Stomach (tissue), 8 donors: ENCODE measurements at regions not wholly inside any gene's neighbourhood (a gene's known extent, or its start where the extent isn't known, plus 50 kb on each side); places are given as distances from the start of the nearest gene placed in this dataset.

Experiments used
- DNase-seq, 2 donors: peaks; one replicate each; pipeline versions ENCODE4 v3.0.0 to v3.0.0-alpha.2; 2013 to 2019
- H3K27ac ChIP-seq, 5 donors: fragments of 200-600 bp in 4 of 5; sonication (generic) in 4 of 5; one replicate each; pipeline ENCODE4 v1.5.1; 2013 to 2019; ENCODE audit warnings: mild to moderate bottlenecking in 1 of 5, moderate library complexity in 1 of 5
- H3K27me3 ChIP-seq, 3 donors: fragments of 200-600 bp; sonication (generic); one replicate each; pipeline ENCODE4 v1.5.1; 2017 to 2019; ENCODE audit warnings: mixed run types in 1 of 3
- H3K36me3 ChIP-seq, 4 donors: fragments of 200-600 bp; sonication (generic); 1 replicate in 3 of 4; 2 replicates in 1 of 4; pipeline ENCODE4 v1.5.1; 2016 to 2019
- H3K4me1 ChIP-seq, 4 donors: fragments of 200-600 bp; sonication (generic); one replicate each; pipeline ENCODE4 v1.5.1; 2016 to 2019
- H3K4me3 ChIP-seq, 4 donors: fragments of 200-600 bp; sonication (generic) in 3 of 4; one replicate each; pipeline ENCODE4 v1.5.1; 2016 to 2019; ENCODE audit warnings: mild to moderate bottlenecking in 1 of 4
- H3K9me3 ChIP-seq, 4 donors: fragments of 200-600 bp; sonication (generic); one replicate each; pipeline ENCODE4 v1.5.1; 2016 to 2019
- EP300 ChIP-seq: sonication (generic); formaldehyde crosslinking; IDR thresholded peaks from one replicate; pipeline ENCODE4 v1.6.1; 2017; ENCODE audit warnings: antibody characterized with exemption
- POLR2A ChIP-seq, 4 donors: fragments of 450-650 bp; IDR thresholded peaks; one replicate each; pipeline ENCODE4 v1.6.1; 2016; ENCODE audit warnings: antibody characterized with exemption in 4 of 4, control low read depth in 2 of 4, mild to moderate bottlenecking in 1 of 4, moderate library complexity in 1 of 4
- POLR2AphosphoS5 ChIP-seq, 3 donors: sonication (generic); formaldehyde crosslinking; IDR thresholded peaks; one replicate each; pipeline ENCODE4 v1.6.1; 2016; ENCODE audit warnings: antibody characterized with exemption in 3 of 3
- WGBS, 5 donors: extraction: QIAGEN DNeasy Blood & Tissue Kit in 3 of 5; methylation state at CpG; one replicate each; pipeline versions ENCODE4 v1.1.5 to v1.1.7; 2013 to 2018; 5-methylcytosine and 5-hydroxymethylcytosine counted together
- intact Hi-C: fragments of 100-400 bp; cut with DNase I; formaldehyde crosslinking; loops from one replicate; pipeline ENCODE4 v1.15.1; 2023; ENCODE audit warnings: low total_unique reads
- TF ChIP-seq, protein P1 (sequence below), 7 experiments: fragments of 450-650 bp in 4 of 7; fragments of 200-600 bp in 3 of 7; sonication (generic) in 3 of 7; IDR thresholded peaks; one replicate each; pipeline ENCODE4 v1.5.1; 2016 to 2019; ENCODE audit warnings: antibody characterized with exemption in 7 of 7, control low read depth in 2 of 7, mild to moderate bottlenecking in 1 of 7
- donor health status: healthy with polysubstance abuse.
- donor health status: Bipolar disorder and iron deficiency.
- donor health status: healthy.

DNA sequence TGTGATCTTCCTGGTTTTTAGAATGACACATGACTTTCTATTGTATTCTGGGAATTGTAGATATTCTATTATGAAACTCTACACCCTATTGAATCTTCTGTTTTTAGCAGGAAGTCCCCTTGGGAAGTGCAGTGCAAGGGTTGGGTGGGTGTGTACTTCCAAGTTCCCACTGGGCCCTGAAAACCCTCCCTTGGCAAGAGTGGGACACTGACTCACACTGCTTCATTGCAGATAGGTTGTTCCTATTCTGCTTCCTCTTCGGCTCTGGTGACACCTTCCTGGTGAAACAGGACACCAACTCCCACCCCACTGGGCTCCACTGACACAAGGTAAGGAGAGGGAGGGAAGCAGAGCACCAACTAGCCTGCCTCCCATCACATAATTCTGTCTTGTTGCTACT, 121.8 kb downstream of the KCTD12 start:
- intact Hi-C loops: no loop called here
- 40 to 71% (median 58%) methylated on average over 1 of the region's 1 CpG for WGBS, 5 donors
- no peak overlapping the region for H3K4me3 ChIP-seq
- no peaks in the 10 kb centered on the region for H3K9me3 ChIP-seq
- H3K27me3 ChIP-seq: no peaks in the 10 kb centered on the region
- TF ChIP-seq, protein P1, sequence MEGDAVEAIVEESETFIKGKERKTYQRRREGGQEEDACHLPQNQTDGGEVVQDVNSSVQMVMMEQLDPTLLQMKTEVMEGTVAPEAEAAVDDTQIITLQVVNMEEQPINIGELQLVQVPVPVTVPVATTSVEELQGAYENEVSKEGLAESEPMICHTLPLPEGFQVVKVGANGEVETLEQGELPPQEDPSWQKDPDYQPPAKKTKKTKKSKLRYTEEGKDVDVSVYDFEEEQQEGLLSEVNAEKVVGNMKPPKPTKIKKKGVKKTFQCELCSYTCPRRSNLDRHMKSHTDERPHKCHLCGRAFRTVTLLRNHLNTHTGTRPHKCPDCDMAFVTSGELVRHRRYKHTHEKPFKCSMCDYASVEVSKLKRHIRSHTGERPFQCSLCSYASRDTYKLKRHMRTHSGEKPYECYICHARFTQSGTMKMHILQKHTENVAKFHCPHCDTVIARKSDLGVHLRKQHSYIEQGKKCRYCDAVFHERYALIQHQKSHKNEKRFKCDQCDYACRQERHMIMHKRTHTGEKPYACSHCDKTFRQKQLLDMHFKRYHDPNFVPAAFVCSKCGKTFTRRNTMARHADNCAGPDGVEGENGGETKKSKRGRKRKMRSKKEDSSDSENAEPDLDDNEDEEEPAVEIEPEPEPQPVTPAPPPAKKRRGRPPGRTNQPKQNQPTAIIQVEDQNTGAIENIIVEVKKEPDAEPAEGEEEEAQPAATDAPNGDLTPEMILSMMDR (IDR thresholded peaks at IDR 0.05): no peak
- TF ChIP-seq POLR2A (IDR thresholded peaks at IDR 0.05) (no peak), POLR2AphosphoS5 (IDR thresholded peaks at IDR 0.05) (no peak), EP300 (no peak)
- H3K4me1 ChIP-seq: peaks cover 0 to 3% (median 0%) of the 10 kb centered on the region in 4 donors
- peak in 1 of 2 donors; percentile 37 for DNase-seq
- peak overlapping the region in 3 of 5 donors; percentile 21 to 38 (median 30) for H3K27ac ChIP-seq
- no peaks in the 10 kb centered on the region for H3K36me3 ChIP-seq

DNA sequence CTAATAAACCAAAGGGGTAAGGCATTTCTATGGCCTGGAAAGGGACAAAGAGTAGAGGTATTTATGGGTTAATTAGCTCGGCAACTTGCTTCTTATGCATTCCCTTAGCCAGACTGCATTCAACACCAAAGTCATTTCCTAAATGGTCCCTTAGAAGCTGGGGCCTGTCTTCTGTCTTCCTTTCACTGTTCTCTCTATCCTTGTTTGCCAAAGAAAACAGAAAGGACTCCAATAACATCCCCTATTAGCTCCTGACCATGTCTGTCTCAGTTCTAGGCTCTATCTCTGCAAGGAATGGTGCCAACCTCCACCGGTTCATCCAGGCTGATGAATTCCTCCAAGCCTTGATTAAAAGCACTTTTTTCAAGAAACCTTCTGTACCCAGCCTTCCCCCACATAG, 123.5 kb downstream of the KCTD12 start:
- 51 to 79% (median 63%) methylated on average over 2 of the region's 2 CpGs for WGBS, 5 donors
- intact Hi-C loops: no loop called here
- no peak for TF ChIP-seq POLR2A (IDR thresholded peaks at IDR 0.05)

DNA sequence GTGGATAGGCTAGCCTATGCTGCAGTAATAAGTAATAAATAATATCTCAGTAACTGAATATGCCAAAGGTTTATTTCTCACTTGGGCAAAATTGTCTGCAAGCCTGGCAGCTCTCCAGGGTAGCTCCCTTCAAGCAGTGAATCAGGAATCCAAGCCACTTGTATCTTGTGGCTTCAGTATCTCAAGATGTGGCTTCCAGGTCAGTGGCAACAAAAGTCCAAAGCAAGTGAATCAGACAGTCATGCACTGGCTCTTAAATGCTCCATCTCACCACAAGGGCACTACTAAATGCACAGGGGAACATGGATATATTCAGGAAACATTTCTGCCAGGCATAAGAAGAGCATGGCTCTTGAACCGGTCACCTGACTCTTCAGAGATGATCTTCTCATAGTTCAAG, 126.3 kb downstream of the KCTD12 start:
- no peak for TF ChIP-seq EP300
- TF ChIP-seq POLR2AphosphoS5 (IDR thresholded peaks at IDR 0.05): no peak
- 96 to 100% (median 96%) methylated on average over 1 of the region's 1 CpG for WGBS, 5 donors
- H3K4me1 ChIP-seq: no peaks in the 10 kb centered on the region

More for the DNA sequence above, 123.5 kb downstream of the KCTD12 start:
- Histone ChIP-seq H3K9me3 (no peaks in the 10 kb centered on the region), H3K36me3 (no peaks in the 10 kb centered on the region), H3K27ac (no peak overlapping the region), H3K27me3 (no peaks in the 10 kb centered on the region), H3K4me1 (no peaks in the 10 kb centered on the region), H3K4me3 (no peak overlapping the region)
- DNase-seq: peak in 1 of 2 donors; percentile 19

DNA sequence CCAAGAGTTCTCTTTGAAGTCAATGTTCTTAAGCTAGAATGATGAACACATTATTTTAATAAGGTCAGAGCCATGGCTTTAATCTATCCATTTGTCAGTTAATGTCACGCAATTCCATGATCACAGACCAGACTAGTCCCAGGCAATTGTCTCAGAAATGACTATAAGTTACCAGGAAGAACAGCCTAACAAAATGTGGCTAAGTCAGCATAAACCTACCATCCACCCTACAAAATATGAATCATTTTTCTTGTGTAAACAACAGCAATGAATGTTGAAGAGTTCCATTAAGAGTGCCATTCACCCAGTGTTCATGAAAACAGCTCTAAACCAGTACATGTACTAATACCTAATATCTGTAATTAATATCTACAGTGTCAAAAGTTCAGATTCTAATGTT, 127.5 kb downstream of the KCTD12 start:
- WGBS, 5 donors: 89 to 100% (median 91%) methylated on average over 1 of the region's 1 CpG
- H3K4me1 ChIP-seq: no peaks in the 10 kb centered on the region
- no peak overlapping the region for H3K27ac ChIP-seq

More for the DNA sequence above, 126.3 kb downstream of the KCTD12 start:
- intact Hi-C loops: no loop called here
- H3K9me3 ChIP-seq: no peaks in the 10 kb centered on the region
- no peaks in the 10 kb centered on the region for H3K27me3 ChIP-seq
- no peak for DNase-seq
- no peak overlapping the region for H3K4me3 ChIP-seq
- no peak overlapping the region for H3K27ac ChIP-seq
- no peaks in the 10 kb centered on the region for H3K36me3 ChIP-seq

DNA sequence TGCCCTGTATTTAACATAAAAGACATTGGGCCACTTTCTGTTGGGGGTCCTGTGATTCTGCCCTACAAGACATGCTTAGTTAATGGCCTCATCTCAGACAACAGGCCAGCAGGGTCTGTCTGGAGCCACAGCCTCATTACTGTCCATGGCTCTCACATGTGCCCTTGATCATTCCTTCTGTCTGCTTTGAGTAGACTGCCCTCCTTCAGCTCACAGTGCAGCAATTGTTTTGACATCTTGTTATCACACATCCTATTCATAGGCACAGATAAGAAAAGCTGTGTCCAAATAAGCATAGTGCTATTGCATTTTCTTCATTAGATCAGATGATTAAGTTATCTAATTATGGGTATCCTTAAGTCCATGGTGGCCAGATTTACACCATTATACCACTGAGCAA, 127.9 kb downstream of the KCTD12 start:
- H3K27ac ChIP-seq: no peak overlapping the region

More for the DNA sequence above, 127.5 kb downstream of the KCTD12 start:
- Histone ChIP-seq H3K4me3 (no peak overlapping the region), H3K9me3 (no peaks in the 10 kb centered on the region), H3K27me3 (no peaks in the 10 kb centered on the region), H3K36me3 (no peaks in the 10 kb centered on the region)
- TF ChIP-seq, protein P1 (IDR thresholded peaks at IDR 0.05): no peak
- TF ChIP-seq POLR2AphosphoS5 (IDR thresholded peaks at IDR 0.05): no peak
- no peak for TF ChIP-seq POLR2A (IDR thresholded peaks at IDR 0.05)
- no peak for TF ChIP-seq EP300
- intact Hi-C loops: no loop called here
- no peak for DNase-seq

More for the DNA sequence above, 127.9 kb downstream of the KCTD12 start:
- TF ChIP-seq, protein P1 (IDR thresholded peaks at IDR 0.05): no peak
- TF ChIP-seq POLR2AphosphoS5 (IDR thresholded peaks at IDR 0.05) (no peak), POLR2A (IDR thresholded peaks at IDR 0.05) (no peak), EP300 (no peak)
- no peaks in the 10 kb centered on the region for H3K4me1 ChIP-seq
- DNase-seq: peak in 1 of 2 donors; percentile 10
- no peaks in the 10 kb centered on the region for H3K36me3 ChIP-seq
- no peak overlapping the region for H3K4me3 ChIP-seq
- no peaks in the 10 kb centered on the region for H3K9me3 ChIP-seq
- no peaks in the 10 kb centered on the region for H3K27me3 ChIP-seq
- intact Hi-C loops: no loop called here
